ENCODE measurements at regions not wholly inside any gene's neighbourhood (a gene's known extent, or its start where the extent isn't known, plus 50 kb on each side); places are given as distances from the start of the nearest gene placed in this dataset.

- no peak for TF ChIP-seq CTCF (IDR thresholded peaks at IDR 0.05; ENCODE audit: low read depth, low read length)
- Histone ChIP-seq H3K4me1 (ENCODE audit: low read depth) (peaks cover 7% of the 10 kb centered on the region), H3K27ac (no peak overlapping the region), H3K36me3 (no peaks in the 10 kb centered on the region), H3K9me3 (ENCODE audit: low read depth) (no peaks in the 10 kb centered on the region), H3K4me3 (no peak overlapping the region), H3K27me3 (no peaks in the 10 kb centered on the region)
- no peak for DNase-seq (ENCODE audit: low read depth in 1 of 2, low spot score in 1 of 2)
Observed at GRCh38 chr6:167569041-167569805, 244.3 kb downstream of the TTLL2 start.

- no peak for TF ChIP-seq CTCF (IDR thresholded peaks at IDR 0.05; ENCODE audit: low read depth, low read length)
- DNase-seq (ENCODE audit: low read depth in 1 of 2, low spot score in 1 of 2), result no peak
- H3K9me3 ChIP-seq (ENCODE audit: low read depth), result no peaks in the 10 kb centered on the region
- peaks cover 7% of the 10 kb centered on the region for H3K4me1 ChIP-seq (ENCODE audit: low read depth)
- no peaks in the 10 kb centered on the region for H3K27me3 ChIP-seq
- H3K36me3 ChIP-seq, result no peaks in the 10 kb centered on the region
- no peak overlapping the region for H3K27ac ChIP-seq
- no peak overlapping the region for H3K4me3 ChIP-seq
Observed at GRCh38 chr6:167569879-167570278, 245.0 kb downstream of the TTLL2 start.

- DNase-seq (ENCODE audit: low read depth in 1 of 2, low spot score in 1 of 2), result no peak
- TF ChIP-seq CTCF (IDR thresholded peaks at IDR 0.05; ENCODE audit: low read depth, low read length), result no peak
- H3K4me1 ChIP-seq (ENCODE audit: low read depth), result peaks cover 7% of the 10 kb centered on the region
Observed at GRCh38 chr6:167570460-167571400, 245.8 kb downstream of the TTLL2 start.

GRCh38 chr6:167571550-167571949 is 246.7 kb downstream of the TTLL2 start:
- Histone ChIP-seq H3K27me3 (no peaks in the 10 kb centered on the region), H3K27ac (no peak overlapping the region), H3K36me3 (no peaks in the 10 kb centered on the region), H3K4me1 (ENCODE audit: low read depth) (peaks cover 2% of the 10 kb centered on the region), H3K4me3 (no peak overlapping the region), H3K9me3 (ENCODE audit: low read depth) (no peaks in the 10 kb centered on the region)
- no peak for TF ChIP-seq CTCF (IDR thresholded peaks at IDR 0.05; ENCODE audit: low read depth, low read length)
- no peak for DNase-seq (ENCODE audit: low read depth in 1 of 2, low spot score in 1 of 2)

More at GRCh38 chr6:167570460-167571400, 245.8 kb downstream of the TTLL2 start:
- Histone ChIP-seq H3K9me3 (ENCODE audit: low read depth) (no peaks in the 10 kb centered on the region), H3K4me3 (no peak overlapping the region), H3K36me3 (no peaks in the 10 kb centered on the region), H3K27ac (no peak overlapping the region), H3K27me3 (no peaks in the 10 kb centered on the region)

GRCh38 chr6:167572106-167572505 is 247.2 kb downstream of the TTLL2 start:
- H3K27me3 ChIP-seq, result no peaks in the 10 kb centered on the region
- no peaks in the 10 kb centered on the region for H3K36me3 ChIP-seq
- no peaks in the 10 kb centered on the region for H3K9me3 ChIP-seq (ENCODE audit: low read depth)
- no peak overlapping the region for H3K27ac ChIP-seq
- TF ChIP-seq CTCF (IDR thresholded peaks at IDR 0.05; ENCODE audit: low read depth, low read length), result no peak
- no peak for DNase-seq (ENCODE audit: low read depth in 1 of 2, low spot score in 1 of 2)
- no peak overlapping the region for H3K4me3 ChIP-seq
- H3K4me1 ChIP-seq (ENCODE audit: low read depth), result no peaks in the 10 kb centered on the region

Measured in cardiac muscle cell (in vitro differentiated cells and primary cell).